HS-27A (cell line): ENCODE measurements at regions not wholly inside any gene's neighbourhood (a gene's known extent, or its start where the extent isn't known, plus 50 kb on each side); places are given as distances from the start of the nearest gene placed in this dataset.
"Not testable (repeated sequence)": the region's sequence is repeated elsewhere in the genome, so short reads cannot be mapped to it uniquely, and the experiment has no call there.

Experiments
- DNase-seq: peaks from one replicate; pipeline ENCODE4 v3.0.0-alpha.2; 2012; ENCODE audit warnings: low read depth, missing footprints

DNA sequence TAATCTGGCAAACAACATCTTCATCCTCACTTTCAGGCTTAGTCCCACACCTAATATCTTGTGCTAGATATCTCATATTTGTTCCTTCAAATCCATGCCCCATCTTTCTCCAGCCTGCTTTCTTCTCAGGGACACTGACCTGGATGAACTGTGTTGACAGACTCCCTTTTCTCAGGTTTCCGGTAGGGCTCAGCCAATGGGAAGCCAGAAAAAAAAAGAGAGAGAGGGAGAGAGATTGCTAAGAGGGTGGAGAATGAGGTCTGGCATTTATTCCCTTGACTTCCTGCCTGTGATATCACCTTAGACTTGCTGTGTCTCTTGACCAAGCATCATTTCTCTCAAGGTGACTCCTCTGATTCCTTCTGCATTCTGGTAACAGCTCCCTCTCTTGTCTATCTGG, 145.6 kb upstream of the ABI3BP start:
- DNase-seq, result no peak

DNA sequence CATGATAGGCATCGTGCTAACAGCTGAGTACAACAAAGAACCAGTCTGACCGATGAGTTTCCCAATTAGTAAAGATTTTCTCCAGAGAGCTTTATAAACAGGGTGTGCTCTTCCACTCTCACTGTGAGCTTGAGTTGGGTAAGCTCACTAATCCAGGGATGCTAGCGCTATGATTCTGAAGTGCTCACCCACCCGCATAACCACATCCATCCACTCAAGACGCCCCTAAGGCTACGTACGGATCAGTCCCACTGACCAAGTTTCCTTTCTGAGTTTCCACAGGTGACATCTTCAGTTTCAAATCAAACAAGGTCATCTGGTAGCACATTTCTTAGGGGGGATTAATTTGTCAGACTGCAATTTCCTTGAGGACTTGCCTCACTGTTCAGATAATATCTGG, 141.1 kb upstream of the ABI3BP start:
- DNase-seq, result no peak

DNA sequence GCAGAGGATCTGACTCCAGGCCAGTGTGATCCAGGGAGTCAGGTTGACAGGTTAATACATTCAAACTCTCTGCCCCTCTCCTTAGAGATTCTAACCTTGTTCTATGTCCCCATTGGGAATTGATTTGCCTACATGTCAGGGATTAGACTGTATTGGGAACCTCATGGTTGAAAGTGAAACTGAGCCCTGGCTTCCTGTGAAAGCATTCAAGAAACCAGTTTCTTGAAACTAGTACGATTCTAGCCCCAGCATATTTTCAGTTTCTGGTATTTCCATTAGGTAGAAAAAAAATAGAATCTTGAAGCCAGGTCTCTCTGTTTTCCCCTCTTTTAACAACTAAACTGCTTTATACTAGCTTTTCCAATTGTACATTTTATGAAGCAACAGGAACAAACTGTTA, 140.4 kb upstream of the ABI3BP start:
- DNase-seq, result no peak

DNA sequence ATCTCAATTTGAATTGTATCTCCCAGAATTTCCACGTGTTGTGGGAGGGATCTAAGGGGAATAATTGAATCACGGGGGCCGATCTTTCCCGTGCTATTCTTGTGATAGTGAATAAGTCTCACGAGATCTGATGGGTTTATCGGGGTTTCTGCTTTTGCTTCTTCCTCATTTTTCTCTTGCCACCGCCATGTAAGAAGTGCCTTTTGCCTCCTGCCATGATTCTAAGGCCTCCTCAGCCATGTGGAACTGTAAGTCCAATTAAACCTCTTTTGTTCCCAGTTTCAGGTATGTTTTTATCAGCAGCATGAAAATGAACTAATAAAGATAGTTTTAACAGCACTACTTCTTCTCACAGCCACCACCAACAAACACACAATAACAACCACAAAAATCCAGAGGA, 140.0 kb upstream of the ABI3BP start:
- DNase-seq, result not testable (repeated sequence)

DNA sequence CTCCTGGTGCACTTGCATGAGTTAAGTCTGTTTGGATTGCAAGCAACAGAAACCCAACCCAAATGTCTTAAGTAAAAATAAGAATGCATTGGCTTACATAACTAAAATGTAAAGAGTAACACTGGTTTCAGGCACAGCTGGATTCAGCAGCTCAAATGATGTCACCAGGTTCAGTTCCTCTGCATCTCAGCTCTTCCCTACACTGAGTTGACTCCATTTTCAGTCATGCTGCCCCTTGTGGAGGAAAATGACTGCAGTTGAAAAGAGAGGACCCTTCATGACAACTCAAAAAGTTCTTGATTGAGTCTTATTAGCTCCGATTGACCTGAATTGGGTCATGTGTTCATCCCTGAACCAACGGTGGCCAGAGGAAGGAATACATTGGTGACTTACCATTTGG, 138.5 kb upstream of the ABI3BP start:
- no peak for DNase-seq

DNA sequence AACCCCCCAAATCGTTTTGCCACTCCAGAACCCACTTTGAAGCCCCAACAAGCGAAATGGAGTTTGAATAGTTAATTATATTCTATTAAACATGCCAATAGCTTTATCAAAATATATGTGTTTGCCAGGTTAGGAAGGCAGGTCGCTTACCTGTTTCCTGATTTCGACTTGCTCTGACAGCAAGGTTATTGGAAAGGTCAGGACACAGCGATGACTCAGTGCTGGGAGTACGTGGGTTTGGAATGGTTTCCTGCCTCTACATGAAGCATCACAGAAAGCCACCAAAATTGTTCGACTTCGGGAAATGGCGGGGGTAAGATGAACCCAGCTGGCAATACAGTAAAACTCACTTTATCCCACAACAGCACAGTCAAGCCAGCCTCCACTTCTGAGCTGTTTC, 135.6 kb upstream of the ABI3BP start:
- no peak for DNase-seq

DNA sequence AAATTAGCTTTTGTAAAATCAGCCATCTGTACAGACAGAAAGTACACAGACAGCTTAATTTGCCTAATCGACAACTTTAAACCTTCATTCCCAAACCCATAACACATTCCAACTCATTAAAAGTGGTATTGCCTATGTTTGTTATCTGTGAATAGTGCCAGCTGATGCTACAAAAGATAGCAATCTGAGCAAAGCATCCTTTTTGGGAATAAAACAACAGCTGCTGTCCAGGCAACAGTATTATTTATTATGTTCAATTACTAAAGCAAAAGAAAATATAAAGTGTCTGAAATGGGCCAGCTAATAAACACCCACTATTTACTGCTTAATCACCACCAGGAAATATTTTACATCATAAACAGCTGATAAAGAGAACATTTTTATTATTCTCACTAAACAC, 134.8 kb upstream of the ABI3BP start:
- DNase-seq, result no peak

DNA sequence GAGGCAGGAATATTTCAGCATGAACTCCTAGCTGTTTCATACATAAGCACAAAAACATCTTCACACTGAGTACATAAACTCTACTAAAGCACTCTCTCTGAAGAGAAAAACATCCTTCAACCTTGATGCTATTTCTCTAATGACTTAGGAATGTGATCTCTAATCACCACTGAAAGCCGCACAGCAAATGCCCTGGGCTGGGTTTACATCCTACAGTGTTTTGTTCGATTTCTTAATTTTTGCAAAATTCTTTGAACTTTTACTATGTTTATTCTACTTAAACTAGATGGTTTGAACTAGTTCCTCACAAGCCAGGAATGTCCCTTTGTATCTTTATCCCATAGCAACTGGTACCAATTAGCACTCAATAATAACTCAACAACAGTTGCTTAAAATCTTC, 130.9 kb upstream of the ABI3BP start:
- DNase-seq, result no peak

DNA sequence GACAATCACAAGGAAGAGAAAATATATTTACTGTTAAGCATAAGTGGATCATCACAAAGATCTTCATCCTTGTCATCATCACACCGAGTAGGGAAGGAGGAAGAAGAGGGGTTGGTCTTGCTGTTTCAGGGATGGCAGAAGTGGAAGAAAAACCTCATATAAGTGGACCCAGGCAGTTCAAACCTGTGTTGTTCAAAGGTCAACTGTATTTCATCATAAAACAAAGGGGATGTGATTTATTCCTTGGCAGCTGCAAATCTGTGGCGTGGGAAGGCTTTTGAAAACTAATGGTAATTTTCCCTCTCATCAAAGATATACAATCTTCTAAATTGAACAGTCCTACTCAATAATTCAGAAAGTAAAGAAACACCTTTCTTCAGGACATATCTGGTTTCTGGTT, 129.9 kb upstream of the ABI3BP start:
- no peak for DNase-seq

DNA sequence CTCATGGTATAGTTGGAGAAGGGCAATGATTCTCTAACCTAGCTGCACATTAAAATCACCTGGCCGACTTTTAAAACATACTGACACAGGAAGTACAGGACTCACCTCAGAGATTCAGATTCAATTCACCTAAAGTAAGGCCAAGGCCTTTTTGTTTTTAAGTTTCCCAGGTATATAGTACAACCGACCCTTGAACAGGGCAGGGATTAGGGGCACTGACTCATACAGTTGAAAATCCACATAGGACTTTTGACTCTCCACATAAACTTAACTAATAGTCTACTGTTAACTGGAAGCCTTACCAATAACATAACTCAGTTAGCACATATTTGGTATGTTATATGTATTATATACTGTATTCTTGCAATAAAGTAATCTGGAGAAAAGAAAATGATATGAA, 129.5 kb upstream of the ABI3BP start:
- no peak for DNase-seq

DNA sequence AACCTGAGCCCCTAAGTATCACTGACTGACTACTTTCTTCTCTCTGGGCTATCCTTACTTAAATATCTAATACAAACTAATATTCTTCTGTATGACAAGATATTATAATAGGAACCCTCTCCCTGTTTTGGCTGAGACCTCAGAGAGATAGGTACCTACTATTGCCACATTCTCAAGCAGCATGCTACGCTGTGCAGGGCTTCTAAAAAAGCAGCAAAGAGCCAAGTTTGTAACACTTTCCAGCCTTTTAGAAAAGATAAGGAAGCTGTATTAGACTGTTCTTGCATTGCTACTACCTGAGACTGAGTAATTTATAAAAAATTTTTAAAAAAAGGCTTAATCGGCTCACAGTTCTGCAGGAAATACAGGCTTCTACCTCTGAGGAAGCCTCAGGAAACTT, 126.8 kb upstream of the ABI3BP start:
- no peak for DNase-seq

DNA sequence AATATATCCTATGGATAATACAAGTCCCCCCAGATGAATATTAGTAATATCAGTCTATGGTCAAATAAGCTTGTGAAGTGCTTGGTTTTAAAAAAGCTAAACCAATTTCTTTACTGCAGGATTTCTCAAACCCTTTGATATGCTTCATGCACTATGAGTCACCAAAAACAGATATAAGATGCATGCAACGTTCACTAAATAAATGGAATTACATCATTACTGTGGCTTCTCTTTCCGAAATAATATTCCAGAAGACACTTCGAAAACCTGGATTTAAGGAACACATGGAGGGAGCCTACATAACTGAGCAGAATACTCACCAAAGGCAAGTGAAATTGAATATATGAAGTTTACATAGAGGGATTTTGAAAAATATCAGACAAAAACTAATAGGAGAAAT, 126.3 kb upstream of the ABI3BP start:
- DNase-seq, result no peak

DNA sequence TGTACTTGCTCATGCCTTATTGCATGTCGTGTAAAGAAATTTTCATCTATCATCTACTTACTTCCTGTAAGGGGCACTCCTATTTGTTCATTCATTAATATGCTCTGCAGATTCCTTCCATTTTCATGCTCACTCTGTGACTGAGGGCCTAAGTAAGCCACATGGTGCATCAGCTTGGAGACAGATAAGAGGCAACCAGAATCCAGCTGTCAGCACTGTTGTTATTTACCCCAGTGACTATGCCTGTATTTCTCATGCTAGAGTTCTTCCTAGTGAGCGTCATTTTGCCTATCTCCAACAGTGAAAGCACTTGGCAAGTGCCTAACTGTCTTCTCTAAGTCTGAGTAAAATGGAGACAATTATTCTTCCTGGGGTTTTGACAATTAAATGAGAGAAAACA, 124.8 kb upstream of the ABI3BP start:
- no peak for DNase-seq

DNA sequence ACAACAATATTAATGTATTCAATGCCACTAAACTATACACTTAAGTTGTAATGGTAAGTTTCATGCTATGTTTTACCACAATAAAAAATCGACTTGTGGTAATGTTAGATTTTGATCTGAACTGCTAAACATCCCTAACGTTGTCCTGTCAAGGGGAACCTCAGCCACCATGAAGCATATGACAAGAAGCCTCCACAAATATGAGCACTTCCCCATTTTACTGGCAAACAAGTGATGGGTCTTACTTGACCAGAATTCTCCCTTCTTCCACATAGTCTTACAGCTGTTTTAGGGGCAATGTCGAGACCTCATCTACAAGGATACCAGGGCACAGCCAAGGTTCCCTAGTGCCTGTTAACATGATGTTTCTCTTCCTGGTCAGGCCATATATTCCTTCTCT, 124.2 kb upstream of the ABI3BP start:
- no peak for DNase-seq

DNA sequence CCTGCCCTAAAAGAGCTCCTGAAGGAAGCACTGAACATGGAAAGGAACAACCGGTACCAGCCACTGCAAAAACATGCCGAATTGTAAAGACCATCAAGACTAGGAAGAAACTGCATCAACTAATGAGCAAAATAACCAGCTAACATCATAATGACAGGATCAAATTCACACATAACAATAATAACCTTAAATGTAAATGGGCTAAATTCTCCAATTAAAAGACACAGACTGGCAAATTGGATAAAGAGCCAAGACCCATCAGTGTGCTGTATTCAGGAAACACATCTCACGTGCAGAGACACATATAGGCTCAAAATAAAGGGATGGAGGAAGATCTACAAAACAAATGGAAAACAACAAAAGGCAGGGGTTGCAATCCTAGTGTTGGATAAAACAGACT, 117.1 kb upstream of the ABI3BP start:
- not testable (repeated sequence) for DNase-seq

DNA sequence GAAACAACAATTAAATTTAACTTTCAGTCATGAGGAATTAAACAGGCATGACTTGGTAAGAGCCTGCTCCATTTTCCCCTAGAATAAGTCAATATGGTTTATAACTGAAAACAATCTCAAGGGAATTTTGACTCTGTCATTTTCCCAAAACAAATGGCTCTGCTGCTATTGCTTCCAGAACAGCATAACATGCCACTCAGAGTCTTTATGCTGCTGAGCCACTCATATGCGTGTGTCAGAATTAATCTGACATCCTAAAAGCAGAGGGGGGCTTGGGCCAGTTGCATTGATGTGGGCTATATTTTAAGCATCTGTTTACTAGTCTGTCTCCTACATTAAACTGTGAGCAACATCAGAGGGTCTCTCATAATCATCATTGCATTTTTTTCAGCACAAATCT, 111.1 kb upstream of the ABI3BP start:
- no peak for DNase-seq

DNA sequence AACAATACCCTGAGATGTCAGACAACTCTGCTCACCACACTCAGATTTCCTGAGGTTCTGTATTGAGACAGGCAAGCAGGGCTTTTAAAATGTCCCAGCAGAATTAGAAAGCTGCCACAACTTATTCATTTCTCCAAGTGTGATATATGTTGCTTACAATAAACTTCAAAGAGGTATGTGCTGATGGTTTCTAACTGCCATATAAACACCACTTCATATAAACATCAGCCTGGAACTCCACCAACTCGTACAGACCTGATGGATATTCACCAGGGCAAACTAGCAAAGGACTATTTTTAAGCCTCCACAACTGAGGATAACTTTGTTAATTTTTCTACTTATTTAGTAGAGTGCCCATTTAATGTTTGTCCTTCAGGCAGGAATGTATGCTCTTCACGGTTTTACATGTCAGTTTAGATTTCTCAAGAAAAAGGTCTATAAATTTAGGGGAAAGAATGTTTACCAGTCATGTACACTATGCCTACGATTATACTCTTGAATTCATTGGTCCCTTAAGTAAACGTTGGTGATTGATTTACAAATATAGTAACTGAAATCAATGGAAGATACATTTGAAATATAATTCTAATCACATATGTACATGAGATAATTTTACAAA, 109.6 kb upstream of the ABI3BP start:
- no peak for DNase-seq

DNA sequence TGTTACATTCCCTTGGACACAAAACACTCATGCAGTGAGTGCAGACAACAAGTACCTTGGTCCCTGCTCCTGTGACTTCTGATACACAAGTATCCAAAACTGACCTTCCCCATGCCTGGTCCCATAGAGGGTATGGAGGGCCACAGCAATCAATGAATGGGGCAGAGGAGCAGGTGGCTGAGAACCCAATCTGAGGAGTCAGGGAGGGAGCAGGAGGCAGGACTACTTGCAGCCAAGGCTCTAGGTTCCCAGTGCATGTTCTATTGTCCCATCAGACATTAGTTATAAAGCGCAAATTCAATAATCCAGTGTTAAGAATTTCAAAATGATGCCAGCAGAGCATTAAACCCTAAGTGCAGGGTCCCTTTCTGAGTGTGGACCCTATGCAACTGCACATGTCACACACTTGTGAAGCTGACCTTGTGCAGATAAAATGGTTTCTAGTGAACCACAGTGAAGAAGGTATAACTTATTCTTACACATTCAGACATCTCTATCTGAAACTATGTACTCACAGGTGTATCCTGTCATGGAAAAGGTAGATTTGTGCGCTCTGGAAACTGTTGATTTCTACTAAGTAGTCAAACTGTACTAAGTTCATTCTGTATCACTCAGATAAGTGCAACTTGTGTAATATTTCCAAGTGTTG, 107.3 kb upstream of the ABI3BP start:
- DNase-seq, result no peak

DNA sequence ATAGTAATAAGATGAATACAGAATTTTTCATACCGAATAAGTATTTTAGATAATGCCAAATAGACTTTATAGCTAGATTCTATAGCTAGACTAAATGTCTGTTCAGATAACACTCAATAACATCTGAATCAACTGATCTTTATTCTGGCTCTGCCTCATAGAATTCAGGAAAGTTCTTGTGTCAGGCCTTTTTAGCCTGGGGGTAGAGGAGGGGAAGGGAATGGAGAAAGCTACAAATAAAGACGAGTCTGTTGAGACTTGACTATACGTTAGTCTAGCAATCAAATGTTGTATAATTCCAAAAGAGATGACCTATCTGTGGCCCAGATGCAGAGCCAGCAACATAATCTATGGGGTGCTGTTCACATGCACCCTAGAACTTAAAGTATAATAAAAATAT, 106.6 kb upstream of the ABI3BP start:
- DNase-seq, result no peak

DNA sequence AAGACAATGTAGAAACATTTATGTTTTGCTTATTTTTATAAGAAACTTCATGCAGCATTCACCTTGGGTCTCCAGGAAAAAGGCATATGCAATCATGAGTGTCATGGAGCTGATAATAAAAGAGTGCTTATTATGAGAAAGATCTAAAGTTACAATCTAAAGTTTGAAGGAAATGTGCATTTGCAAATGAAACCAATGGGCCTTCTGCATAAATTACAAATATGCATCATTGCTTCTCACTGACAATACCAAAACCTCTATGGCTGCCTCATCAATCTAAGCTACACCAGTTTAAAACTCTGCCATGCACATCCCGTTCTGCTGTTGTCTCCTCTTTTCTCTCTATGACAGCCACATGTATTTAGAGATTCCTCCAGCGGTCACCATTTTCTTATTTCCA, 103.2 kb upstream of the ABI3BP start:
- DNase-seq, result no peak

DNA sequence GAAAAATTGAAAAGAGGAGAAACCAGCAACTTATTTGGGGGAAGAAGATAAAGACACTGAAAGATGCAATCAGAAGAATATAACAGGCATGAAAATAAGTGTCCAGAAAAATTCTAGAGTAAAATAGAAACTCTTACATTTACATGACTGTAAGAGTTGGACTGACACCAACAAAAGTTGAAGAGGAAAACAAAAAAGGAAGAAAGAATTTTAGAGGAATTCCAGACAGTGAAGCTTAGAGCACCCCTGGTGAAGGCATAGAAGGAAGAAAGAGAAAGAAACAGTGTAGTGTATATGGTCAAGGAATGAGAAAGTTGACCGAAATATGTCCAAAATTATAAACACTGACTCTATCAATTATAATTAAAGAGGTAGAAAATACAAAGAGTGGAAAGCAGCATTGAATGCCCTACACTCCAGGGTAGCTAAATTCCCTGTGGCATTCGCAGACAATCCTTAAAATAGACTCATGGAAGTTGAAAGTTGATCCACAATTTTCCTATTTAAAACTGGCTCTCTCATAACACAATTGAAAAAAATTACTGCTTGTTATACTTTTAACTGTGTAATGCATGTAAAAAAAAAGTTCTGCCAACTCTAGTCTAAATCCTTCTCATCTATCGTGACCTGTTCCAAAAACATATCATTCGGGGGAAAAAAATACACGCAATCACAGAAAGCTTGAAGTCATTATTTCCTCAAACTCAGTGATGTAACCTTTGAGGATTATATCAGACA, 102.6 kb upstream of the ABI3BP start:
- no peak for DNase-seq

DNA sequence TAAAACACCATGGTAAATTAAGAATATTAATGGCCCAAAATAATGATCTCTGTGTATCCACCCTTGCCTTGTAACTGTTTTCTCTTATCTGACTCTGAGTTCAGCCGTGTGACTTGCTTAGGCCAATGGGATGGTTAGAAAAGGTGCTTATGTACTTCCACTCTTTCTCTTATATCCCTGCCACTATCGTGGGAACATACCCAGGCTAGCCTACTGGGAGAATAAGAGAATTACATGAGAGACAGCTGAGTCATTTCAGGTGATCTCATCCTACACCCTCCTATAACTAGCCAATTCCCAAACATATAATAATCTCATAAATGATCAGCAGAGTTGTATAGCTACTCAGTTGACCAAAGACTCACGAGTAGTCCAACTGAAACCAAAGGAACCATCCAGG, 98.3 kb upstream of the ABI3BP start:
- no peak for DNase-seq

DNA sequence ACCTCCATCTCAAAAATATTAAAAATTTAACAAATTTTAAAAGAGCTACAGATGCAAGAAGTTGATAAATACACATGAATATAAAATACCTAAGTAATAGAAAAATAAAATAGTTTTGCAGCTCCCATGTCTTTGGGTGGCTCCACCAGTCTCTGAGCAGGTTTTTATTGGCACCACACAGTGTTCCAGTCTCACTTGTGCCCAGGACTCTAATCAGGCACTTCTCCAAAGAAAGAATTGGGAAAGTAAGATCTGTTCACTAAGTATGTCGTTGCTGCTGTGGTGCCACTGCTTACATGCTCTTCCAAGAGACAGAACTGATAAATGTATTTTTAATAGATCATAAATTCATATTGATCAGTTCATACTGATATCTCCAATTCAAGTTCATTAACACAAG, 92.5 kb upstream of the ABI3BP start:
- DNase-seq, result no peak

DNA sequence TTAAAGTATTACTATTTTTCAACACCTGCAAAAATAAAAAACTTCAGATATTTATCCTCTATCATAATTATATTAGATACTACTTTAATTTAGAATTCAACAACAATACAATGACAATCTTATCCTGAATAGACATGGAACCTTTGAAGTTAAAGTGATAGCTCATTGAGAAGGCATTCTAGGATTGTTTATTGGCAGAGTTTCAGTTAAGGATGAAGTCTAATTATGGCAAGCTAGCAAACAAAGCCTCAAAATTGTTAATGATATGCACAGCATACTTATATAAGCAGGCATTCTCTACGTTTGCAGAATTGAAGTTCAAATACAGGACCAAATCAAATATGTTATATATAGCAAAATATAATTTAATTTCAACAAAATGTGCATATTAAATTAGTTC, 91.2 kb upstream of the ABI3BP start:
- no peak for DNase-seq
